PC-9 (cell line): ENCODE measurements at regions not wholly inside any gene's neighbourhood (a gene's known extent, or its start where the extent isn't known, plus 50 kb on each side); places are given as distances from the start of the nearest gene placed in this dataset.

Experiments used
- EZH2 ChIP-seq: fragments of 200-600 bp; sonication (generic); IDR thresholded peaks from 2 replicates; pipeline ENCODE4 v1.8.0; 2017; ENCODE audit warnings: antibody characterized with exemption, low read depth
- TF ChIP-seq, protein P1 (sequence below): fragments of 200-600 bp; sonication (generic); conservative IDR thresholded peaks from 2 replicates; pipeline ENCODE4 v1.6.1; 2017; ENCODE audit warnings: mixed run types, antibody characterized with exemption, mild to moderate bottlenecking, moderate library complexity

DNA sequence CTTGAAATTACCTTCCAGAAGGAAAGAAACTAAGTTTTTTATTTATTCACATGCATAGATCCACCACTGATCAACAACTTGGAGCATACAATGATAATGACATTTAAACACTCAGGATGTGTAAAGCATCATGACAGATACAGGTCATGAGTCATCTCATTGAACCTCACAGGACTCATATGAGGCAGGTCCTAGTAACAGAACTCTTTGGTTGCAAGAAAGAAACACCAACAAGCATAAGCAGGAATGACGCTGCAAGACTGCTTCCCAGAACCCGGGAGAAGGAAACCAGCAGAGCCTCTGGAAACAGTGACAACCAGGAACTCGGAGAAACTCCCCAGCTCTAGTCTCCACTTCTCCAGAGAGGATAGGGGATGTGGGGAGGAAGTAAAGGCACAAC lies 60.8 kb upstream of the IPO5 start:
- TF ChIP-seq, protein P1, sequence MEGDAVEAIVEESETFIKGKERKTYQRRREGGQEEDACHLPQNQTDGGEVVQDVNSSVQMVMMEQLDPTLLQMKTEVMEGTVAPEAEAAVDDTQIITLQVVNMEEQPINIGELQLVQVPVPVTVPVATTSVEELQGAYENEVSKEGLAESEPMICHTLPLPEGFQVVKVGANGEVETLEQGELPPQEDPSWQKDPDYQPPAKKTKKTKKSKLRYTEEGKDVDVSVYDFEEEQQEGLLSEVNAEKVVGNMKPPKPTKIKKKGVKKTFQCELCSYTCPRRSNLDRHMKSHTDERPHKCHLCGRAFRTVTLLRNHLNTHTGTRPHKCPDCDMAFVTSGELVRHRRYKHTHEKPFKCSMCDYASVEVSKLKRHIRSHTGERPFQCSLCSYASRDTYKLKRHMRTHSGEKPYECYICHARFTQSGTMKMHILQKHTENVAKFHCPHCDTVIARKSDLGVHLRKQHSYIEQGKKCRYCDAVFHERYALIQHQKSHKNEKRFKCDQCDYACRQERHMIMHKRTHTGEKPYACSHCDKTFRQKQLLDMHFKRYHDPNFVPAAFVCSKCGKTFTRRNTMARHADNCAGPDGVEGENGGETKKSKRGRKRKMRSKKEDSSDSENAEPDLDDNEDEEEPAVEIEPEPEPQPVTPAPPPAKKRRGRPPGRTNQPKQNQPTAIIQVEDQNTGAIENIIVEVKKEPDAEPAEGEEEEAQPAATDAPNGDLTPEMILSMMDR, result no peak
- no peak for TF ChIP-seq EZH2
